NT2/D1 (cell line): ENCODE measurements at regions not wholly inside any gene's neighbourhood (a gene's known extent, or its start where the extent isn't known, plus 50 kb on each side); places are given as distances from the start of the nearest gene placed in this dataset.

ENCODE experiments used
- SUZ12 ChIP-seq: IDR thresholded peaks from 2 replicates; pipeline ENCODE4 v1.6.1; 2011; ENCODE audit not compliant: insufficient read length, insufficient read depth; ENCODE audit errors: extremely low read depth
- YY1 ChIP-seq: IDR thresholded peaks from 2 replicates; pipeline ENCODE4 v1.6.1; 2011; ENCODE audit not compliant: insufficient read length, insufficient read depth
- ZNF274 ChIP-seq: IDR thresholded peaks from 2 replicates; pipeline ENCODE4 v1.6.1; 2011; ENCODE audit warnings: mild to moderate bottlenecking, low read depth, low read length

- no peak for TF ChIP-seq YY1
- no peak for TF ChIP-seq SUZ12
- no peak for TF ChIP-seq ZNF274
These were observed 245.9 kb upstream of the IGF1R start for GRCh38 chr15:98402486-98402885.
